ENCODE measurements at regions not wholly inside any gene's neighbourhood (a gene's known extent, or its start where the extent isn't known, plus 50 kb on each side); places are given as distances from the start of the nearest gene placed in this dataset.
"Not testable (repeated sequence)": the region's sequence is repeated elsewhere in the genome, so short reads cannot be mapped to it uniquely, and the experiment has no call there.

DNA sequence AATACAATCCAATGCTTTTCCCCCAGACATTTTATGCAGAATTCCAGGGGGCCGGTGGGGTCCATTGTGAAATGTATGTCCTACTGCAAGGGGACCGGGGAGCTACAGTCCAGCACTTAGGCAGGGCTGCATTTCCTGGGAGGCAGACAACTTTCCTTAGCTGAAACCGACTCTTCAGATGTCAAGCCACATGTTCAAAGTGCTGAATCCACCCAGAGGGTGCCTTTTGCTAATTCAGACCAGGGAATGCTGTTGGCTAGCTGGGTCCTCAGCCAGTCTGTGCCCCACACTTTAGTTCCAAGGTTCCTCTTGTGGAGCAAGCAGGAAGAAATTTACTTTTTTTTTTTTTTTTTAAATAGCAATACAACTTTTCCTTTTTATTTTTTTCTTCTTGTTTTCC lies 219.5 kb upstream of the LRTM1 start:
- no peak for DNase-seq

DNA sequence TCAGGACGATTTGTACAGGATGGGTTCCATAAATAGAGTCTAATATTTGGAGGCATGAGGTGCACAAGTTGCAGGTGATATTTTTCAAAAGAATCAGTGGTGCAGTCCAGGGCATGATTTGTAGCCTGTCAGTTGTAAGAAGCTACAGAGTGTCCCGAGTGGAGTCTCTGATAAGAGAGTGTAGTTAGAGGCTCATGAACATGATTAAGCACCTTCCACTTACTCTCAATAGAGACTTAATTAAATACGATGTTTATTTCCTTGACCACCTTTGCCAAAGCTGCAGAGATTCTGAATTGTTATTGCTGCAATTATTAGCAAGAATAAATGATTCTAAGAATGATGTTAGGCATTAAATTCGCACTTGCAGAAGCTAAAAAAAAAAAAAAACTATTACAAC lies 218.4 kb upstream of the LRTM1 start:
- DNase-seq: no peak

DNA sequence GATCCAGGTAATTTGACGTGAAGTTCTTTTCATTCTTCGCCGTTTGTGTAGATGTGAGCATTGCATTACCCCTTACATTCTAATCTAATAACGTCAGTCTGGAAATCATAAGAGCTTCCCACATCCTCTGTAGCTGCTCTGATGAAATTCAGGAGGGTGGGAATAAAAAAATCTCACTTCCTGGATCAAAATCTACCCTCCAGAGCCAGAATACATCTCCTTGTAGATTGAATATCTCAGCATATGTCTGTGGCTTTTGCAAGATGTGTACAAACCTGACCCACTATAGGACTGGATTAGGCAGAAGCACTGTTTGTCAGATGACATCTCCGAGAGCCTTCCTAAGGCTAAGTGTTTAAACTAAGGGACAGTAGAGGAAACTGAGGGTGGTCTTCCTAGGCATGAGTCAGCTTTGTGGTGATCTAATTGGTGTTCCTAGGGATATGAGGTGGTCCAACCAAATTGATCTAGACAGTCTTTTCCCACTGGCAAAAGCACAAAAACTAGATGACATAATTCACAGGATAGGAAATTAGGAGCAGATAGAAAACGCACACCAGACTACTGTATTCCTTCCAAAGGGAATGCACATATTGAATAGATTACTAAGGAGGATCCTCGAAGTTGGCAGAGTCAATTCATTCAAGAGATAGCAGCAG lies 216.3 kb upstream of the LRTM1 start:
- DNase-seq: no peak

DNA sequence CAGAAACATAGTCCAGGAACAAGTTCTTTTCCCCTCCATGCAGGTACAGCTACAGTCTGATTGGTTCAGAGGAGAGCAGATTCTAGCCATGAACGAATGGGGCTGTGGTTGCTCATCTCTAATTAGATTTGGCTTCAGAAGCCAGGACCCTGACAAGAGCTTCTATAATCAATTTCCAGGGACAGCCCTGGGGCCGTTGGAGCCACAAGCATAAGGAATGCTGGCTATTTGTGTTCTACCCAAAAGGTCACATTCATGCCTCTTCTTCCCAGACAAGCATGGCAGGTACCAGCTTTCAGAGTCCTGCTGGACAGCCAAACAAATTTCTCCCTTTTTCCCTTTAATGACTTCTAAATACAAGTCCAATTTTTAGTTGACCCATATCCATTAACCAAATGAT lies 215.5 kb upstream of the LRTM1 start:
- peak; percentile 72 for DNase-seq

DNA sequence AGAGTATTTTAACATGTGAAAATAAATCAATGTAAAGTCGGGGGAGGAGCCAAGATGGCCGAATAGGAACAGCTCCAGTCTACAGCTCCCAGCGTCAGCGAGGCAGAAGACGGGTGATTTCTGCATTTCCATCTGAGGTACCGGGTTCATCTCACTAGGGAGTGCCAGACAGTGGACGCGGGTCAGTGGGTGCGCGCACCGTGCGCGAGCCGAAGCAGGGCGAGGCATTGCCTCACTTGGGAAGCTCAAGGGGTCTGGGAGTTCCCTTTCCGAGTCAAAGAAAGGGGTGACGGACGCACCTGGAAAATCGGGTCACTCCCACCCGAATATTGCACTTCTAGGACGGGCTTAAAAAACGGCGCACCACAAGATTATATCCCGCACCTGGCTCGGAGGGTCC lies 208.4 kb upstream of the LRTM1 start:
- not testable (repeated sequence) for DNase-seq

DNA sequence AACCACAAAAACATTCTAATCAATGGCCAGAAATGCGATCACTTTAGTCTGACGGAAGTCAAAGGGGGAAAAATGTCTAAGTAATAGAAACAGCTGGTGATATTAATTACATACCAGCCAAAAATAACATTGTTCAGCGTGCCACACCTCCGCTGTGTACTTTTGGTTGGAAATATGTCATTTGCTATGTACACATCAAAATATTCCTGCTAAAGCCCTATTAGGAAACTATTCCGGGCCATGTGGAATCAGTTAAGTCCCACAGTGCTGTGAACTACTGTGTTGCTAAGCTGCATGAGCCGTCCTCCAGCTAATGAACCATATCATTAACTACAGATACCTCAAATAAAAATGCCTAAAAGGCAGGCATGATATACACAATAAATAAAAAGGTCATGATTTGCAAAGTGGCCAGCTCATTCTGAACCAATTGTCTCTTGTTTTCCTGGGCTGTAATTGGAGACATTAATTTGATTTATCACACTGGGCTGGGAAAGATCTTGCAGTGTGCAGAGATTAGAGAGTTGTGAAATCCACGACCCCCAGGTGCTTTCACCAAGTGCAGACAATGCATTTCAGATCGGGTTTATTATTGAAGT lies 200.5 kb upstream of the LRTM1 start:
- DNase-seq: no peak

DNA sequence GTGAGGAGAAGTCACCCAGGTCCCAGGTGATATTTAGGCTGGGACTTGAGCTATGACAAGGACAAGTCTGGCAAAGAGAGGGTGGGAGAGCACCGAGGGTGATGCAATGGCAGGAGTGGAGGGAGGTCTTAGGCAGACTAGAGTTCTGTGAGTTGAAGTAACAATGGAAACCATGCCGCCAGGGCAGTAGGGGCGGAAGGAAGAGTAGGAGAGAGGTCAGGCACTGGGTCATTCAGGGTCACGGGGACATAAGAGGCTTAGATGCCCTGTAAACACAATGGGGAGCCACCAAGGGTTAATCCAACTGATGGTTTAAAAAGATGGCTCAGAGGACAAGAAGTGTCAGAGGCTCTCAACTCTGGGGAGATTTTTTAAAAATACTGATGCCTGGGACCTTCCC lies 199.7 kb upstream of the LRTM1 start:
- no peak for DNase-seq

DNA sequence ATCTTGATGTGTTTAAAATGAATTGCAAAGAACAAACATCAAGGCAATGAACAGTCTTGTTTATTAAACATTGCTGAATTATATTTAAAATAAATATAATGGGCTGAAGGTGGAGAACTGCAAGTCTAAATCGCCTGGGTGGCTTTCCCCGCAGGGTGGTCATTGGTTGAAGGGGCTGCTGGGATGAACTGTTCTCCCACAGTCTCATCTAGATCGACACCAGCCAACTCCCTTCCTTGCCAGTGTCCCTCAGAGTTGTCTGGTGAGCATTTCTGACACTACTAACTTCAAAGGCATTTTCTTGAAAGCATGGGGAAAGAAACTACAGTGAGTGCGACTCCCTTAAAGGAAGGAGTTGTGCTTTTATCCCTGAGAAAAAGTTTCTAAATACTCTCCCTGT lies 196.5 kb upstream of the LRTM1 start:
- DNase-seq: no peak
